ENCODE measurements at regions not wholly inside any gene's neighbourhood (a gene's known extent, or its start where the extent isn't known, plus 50 kb on each side); places are given as distances from the start of the nearest gene placed in this dataset.
"Not testable (repeated sequence)": the region's sequence is repeated elsewhere in the genome, so short reads cannot be mapped to it uniquely, and the experiment has no call there.

DNA sequence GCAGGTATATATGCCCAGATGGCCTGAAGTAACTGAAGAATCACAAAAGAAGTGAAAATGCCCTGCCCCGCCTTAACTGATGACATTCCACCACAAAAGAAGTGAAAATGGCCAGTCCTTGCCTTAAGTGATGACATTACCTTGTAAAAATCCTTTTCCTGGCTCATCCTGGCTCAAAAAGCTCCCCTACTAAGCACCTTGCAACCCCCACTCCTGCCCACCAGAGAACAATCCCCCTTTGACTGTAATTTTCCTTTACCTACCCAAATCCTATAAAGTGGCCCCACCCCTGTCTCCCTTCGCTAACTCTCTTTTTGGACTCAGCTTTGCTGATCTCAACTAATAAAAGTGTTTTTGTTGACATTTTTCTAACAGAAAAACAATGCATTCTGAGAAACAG lies 385.4 kb upstream of the CXADR start:
- DNase-seq (ENCODE audit: low spot score): not testable (repeated sequence)

DNA sequence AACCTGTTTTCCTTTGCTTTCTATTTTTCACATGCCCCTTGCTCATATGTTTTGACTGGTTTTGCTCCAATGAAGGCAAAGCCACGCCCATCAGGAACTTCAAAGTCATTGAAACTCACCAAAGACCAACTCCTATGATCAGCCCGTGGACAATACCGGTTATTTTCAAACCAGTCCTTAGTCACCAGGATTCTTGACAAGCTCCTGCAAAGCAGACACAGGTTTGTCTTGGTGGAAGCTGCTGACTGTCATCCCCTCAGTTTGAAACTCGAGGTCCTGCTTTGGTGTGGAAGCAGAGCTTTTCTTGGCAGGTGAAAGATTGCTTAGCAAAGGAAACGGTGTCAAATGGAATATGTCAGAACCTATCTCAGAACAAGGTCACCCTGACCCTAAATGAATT lies 384.7 kb upstream of the CXADR start:
- DNase-seq (ENCODE audit: low spot score): no peak

DNA sequence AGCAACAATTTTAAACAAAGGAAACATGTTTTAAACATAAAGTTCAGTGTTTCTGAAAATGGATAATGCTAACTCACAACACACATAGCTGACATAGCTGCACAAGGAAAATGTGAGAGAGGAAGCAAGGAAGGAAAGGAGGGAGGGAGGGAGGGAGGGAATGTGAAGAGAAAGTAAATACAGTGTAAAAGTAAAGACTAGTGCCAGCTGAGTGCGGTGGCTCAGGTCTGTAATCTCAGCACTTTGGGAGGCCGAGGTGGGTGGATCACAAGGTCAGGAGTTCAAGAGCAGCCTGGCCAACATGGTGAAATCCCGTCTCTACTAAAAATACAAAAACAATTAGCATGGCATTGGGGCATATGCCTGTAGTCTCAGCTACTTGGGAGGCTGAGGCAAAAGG lies 373.7 kb upstream of the CXADR start:
- DNase-seq (ENCODE audit: low spot score): not testable (repeated sequence)

DNA sequence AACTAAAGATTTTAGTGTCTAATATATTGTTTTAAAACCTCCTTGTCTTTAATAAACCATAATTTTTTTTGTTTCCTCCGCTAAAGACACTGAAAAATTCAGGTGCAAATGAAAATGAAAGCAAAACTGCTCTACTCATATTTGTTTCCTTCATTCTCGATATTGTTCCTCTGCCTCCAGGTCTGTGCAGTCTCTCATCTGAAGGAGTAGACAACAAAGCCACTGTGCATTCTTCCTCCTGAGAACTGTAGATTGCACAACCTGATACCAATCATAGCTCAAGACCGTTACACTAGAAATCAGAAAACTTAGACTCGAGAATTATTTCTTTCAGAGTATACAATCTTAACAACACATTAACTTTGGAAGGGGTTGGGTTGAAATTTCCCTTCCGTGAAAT lies 373.1 kb upstream of the CXADR start:
- no peak for DNase-seq (ENCODE audit: low spot score)

DNA sequence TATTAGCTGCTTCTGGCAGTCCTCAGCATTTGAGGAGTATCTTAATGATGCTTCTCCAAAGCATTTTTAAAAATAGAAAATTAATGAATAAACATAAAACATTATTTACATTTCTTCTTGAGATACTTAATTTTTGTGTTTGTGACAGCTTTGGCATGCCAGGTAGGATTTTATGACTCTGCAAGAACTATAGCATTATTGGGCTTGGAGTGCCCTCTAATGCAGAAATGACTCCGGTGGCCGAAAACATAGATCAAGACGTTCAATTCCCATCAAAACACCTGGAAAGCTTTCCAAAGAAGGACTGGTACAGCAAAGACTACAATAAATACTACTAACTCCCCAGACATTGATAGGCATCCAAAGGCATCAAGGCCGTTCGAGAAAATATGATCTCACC lies 366.4 kb upstream of the CXADR start:
- no peak for DNase-seq (ENCODE audit: low spot score)

DNA sequence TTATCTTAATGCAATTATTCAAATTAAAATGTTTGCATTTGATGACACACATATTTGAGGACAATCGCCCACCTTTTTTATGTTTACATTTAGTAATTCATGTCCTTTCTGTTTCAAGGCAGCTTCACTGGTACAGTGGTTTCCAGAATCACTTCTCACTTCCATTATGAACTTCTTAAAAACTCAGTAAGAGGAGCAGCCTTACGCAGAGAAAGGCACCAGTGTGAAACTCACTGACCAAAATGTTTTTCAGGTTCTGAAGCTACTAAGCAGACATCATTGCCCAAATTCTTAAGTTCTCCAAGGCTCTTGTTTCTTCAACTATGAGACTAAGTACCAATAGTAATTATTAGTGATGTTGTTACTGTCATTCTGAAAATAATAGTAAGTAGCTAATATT lies 353.1 kb upstream of the CXADR start:
- no peak for DNase-seq (ENCODE audit: low spot score)

DNA sequence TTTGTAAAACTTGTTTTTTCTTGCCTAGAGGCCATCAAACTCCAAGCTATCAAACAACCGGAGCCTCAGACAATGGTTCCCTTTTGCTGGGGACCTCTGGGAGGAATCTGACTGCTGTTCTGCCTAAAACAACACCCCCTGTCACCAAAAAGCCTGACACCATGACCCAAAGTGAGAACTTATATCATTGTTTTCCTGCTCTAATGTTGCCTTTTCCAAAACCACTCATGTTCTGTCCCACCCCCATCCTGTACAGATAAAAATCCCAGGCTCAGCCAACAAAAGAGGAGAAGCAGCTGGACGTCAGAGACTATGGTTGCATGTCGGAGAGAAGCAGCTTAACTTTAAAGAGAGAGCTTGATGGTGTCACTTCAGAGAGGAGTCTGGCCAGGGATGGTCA lies 327.2 kb upstream of the CXADR start:
- no peak for DNase-seq (ENCODE audit: low spot score)

DNA sequence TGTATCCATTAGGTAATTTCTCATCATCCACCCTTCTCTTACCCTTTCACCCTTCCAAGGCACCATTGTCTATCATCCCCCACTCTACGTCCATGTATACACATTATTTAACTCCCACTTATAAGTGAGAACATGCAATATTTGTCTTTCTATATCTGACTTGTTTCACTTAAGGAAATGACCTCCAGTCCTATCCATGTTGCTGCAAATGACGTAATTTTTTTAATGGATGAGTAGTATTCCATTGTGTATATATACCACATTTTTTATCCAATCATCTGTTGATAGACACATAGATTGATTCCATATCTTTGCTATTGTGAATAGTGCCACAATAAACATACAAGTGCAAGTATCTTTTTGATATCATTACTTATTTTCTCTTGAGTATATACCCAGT lies 322.9 kb upstream of the CXADR start:
- no peak for DNase-seq (ENCODE audit: low spot score)

DNA sequence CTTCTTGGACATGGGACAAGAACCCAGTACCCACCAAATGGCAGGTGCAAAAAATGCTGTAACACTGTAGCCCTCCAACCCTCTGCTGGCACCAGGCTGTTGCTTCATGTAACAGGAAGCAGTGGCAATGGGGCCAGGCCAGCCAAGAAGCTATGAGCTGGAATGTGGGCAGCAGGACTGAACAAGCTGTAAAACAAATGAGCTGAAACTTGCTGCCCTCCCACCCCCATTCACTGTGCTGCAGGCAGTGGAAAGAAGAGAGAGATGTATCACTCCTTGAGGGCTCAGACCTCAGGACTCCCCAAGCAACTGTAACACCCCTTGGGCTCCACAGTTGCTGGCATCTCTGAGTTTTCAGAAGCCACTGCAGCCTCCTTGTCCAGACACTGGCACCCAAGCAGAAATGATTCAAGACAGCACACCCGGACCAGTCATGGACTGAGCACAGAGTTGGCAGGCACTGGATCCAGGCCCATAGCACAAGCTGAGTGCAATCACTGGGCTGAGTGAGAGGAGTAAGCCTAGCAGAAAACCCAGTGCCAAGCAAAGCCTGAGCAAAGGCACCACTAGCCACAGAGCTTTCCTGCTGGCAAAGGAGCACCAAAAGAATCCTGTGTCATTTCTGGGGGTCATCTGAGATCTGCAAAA lies 321.4 kb upstream of the CXADR start:
- no peak for DNase-seq (ENCODE audit: low spot score)

DNA sequence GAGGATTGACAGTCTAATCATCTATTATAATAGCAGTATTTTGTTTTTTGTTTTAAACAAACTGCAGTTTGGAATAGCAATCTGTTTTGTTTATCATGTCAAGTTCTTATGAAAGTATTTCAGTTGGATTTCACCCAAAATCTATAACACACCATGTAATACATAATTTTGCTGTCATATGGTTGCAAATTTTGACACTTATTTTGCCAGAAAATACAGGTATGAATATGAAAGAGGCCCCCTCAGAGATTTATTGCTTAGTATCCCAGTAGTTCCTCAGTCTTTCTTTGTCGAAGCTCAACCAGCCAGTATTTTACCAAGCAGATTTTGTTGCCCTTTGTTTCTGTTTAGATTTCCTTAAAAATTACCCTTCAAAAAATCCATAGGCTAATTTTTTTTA lies 317.5 kb upstream of the CXADR start:
- DNase-seq (ENCODE audit: low spot score): no peak

DNA sequence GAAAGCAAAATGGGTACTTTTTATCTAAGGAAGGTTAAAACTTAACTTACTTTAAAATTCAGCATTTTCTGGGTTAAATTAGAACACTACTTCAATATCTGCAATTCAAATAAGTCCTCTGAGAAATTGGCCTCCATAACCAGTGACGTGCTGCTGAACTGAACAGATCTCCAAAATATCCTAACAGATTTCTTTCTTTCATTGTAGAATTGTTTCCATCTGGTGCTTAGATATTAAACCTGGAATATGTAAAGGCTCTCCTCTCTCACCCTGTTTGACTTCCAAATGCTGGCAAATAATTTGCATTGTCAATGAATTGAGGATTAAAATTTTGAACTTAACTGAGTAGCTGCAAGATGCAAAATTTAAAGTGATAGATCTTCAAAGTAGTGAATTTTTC lies 316.9 kb upstream of the CXADR start:
- DNase-seq (ENCODE audit: low spot score): no peak

DNA sequence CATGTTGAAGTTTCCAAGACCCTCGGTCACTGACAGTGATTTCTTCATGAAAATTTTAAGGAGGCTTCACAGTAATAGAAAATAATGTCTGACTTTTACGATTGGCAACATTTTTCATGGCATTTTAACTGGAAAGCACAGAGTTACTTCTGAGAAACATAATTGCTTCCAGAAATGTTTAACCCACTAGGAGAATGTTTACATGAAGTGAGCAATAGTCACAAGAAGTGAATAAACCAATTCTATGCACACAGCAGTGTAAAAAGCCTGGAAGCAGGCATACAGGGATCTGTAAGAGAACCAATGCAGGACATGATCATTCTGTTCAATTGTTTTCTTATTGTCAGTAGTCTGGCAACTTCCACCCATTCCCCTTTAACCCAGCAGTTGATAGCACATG lies 316.2 kb upstream of the CXADR start:
- no peak for DNase-seq (ENCODE audit: low spot score)

DNA sequence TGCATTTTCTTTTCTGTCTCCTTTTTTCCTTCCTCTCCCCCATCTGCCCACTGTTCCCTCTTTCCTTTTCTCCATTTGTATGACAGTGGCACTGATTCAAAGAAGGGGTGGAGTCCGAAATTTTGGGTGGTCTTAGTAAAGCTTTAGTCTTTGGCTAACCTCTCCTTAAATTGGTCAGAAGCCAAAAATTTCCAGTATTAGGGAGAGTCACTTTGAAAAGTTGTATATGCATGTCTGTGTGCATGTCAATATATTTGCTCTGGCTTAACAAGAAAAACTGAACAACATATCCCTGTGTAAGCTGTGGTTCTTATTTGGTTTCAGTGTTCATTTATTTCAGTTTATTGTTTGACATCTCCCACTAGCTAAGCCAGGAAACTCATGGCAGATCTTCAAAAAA lies 314.8 kb upstream of the CXADR start:
- no peak for DNase-seq (ENCODE audit: low spot score)

DNA sequence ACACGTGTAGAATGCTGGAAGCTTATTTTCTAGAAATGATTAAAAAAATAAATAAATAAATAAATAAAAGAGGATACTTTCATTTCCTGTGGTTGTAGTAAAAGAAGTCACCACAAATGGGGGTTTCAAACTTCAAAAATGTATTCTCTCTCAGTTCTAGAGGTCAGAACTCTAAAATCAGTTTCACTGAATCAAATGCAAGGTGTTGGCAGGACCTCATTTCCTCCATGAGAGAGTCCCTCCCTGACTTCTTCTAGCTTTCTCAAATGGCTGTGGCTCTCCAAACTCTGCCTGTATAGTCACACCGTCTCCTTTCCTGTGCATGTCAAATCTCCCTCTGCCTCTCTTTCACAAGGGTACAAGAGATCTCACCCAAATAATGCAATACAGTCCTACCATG lies 312.6 kb upstream of the CXADR start:
- no peak for DNase-seq (ENCODE audit: low spot score)

DNA sequence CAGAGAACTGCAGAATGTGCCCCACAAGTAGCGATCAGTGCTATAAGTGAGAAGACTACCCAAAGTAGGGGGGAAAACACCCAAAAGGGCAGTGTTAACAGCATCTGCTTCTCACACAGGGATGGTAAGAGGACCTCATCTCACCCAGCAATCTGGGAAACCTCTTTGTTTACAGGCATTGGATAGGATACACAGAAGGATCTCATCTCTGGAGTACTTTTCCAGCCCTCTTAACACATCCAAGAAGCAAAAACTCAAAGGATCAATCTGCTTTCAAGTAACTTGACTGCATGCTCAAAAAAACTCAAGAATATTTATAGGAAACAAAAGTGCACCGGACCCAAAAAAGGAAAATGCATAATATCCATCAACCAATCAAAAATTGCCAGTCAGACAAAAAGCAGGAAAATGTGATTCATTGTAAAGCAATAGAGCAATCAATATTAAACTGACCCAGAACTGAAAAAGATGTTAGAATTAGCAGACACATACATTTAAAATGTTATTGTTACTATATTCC lies 311.0 kb upstream of the CXADR start:
- DNase-seq (ENCODE audit: low spot score): no peak

DNA sequence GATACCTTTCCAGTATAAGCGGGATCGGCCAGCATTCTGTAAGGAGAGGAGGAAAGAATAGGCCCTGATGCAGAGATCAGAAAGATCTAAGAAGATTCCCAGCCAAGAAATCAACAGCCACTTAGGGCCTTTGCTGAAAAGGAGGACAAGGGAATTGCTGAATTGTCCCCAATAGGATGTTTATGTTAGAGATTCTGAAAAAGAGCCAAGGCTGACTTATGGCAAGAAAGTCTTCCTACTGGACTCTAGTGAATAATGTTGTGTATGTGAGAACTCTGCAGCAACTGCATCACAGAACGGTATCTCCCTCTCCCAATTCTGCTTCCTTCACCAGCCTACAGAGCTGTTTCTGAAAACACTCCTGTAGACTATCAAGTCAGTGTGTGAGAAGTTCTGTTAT lies 298.0 kb upstream of the CXADR start:
- DNase-seq (ENCODE audit: low spot score): no peak

DNA sequence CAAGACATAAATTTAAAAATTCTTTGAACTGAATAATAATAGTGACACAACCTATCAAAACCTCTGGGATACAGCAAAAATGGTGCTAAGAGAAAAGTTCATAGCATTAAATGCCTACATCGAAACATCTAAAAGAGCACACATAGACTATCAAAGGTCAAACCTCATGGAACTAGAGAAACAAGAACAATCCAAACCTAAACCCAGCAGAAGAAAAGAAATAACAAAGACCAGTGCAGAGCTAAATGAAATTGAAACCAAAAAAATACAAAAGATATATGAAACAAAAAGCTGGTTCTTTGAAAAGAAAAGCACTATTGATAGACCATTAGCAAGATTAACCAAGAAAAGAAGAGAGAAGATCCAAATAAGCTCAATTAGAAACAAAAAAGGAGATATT lies 293.8 kb upstream of the CXADR start:
- DNase-seq (ENCODE audit: low spot score): not testable (repeated sequence)

DNA sequence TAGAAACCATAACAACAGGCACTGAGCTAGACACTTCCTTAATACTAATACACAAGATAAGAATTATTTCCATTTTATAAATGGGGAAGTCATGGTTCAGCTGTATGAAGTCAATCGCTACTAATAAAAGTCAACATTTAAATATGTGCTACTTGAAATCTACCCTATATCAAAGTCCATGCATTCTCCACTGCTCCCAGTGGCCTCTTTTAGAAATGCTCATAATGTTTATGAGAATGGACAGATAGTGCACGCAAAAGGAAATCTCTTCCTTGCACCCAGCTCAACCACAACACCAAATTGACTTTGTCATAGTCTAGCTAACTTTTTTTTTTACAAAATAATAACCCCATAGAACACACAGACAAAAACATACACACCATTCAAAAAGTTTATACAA lies 281.7 kb upstream of the CXADR start:
- DNase-seq (ENCODE audit: low spot score): no peak

DNA sequence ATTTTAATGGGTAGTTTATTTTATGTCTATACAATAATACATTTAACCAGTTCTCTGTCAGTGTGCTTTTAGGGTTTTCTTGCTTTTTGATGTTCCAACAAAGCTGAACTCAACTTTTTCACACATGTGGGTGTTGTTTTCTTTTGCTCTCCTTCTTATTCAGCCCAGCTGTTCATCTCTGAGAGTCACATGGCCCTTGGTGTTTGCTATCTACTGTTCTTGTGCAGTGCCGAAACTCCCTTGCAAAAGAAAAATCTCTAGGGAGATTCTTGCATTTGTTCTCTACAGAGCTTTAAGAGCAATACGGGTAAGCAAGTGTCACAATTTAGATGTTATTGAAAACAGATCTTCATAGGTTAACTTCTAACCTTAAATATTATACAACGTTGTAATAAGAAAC lies 281.1 kb upstream of the CXADR start:
- DNase-seq (ENCODE audit: low spot score): no peak

DNA sequence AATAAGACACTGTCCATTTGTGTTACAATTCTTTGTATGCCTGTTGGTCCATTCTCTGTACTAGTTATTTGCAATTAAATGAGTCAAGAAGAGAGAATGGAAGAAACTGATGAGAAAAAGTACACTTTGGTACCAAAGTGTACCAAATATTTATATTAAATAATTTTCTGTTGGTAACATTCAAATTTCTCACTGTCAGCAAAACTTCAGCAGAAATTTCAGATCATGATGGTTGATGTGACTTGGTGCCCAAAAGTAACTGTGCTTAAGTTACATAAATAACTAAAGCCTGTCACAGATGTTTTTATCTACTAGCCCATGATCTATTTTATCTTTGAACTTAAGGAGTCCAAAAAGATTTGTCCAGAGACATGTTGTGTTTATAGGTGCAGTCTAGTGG lies 274.4 kb upstream of the CXADR start:
- no peak for DNase-seq (ENCODE audit: low spot score)

DNA sequence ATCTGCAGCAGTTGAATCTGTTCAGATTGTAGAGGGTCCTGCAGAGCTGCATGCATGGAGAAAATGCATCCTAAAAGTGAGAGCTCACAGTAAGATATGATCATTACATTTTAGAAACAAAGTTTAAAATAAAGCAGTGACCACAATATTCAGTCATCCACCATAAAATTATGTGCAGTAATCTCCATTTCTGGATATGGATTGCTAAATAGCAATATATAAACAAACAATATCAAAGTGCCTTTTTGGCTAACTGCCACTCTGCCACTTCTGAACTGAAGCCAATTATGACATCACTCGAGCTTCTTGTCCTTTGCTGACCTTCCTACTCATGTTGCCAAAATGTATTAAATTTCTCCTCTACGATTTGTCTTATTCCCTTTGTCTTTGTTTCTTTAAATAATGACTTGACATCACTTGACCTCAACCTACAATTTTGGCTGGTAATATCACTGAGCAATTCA lies 262.0 kb upstream of the CXADR start:
- no peak for DNase-seq (ENCODE audit: low spot score)

DNA sequence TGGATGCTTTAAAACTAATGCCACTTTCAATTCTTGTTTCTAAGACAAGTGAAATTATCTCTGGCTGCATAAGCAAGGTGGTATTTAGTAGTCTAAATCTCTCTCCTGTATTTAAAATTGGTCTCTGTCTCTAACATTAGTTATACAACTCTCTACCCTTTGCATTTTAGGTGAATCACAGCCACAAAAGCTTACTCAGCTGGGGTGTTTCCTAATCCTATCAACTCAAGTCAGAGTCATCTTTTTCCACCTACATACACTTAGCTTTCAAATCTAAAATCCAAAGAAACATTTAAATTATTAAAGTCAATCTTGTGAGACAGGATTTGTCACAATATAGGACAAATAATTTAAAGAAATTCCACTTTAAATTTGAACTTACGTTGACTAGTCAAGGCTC lies 255.1 kb upstream of the CXADR start:
- no peak for DNase-seq (ENCODE audit: low spot score)

DNA sequence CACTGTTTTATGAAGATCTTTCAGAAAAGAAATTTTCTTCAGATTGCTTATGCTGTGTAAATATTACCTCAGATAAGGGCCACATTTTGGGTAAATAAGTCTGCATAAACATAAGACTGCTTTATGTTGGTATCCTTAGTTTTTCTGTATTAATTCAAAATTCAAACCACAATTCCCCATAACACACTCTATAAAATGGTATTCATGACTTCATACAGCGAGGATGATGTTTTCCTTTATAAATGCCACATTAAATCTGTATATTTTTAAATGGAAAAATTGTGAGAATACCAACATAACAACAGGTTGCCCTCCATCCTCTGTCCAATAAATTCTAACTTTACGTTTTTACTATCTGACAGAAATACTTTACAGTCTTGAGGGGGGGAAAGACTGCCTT lies 248.7 kb upstream of the CXADR start:
- DNase-seq (ENCODE audit: low spot score): no peak

DNA sequence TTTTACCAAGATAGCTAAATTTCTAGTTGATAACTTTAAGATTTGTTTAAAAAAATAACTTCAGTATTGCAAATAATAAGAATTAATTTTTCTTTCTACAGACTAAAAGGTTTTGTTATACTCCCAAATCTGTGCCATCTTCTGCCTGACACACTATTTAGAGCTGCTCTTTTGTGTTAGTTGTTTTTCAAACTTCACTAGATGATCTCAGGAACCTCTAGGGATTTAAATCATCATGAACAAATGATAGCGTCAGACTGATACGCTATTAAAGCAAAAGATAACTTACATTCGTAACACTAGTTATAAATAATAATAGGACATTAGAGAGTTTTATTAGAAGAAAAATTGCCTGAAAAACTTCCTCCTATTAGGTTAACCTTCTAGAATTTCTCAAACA lies 243.1 kb upstream of the CXADR start:
- no peak for DNase-seq (ENCODE audit: low spot score)
